PFSK-1 (cell line): ENCODE measurements at regions not wholly inside any gene's neighbourhood (a gene's known extent, or its start where the extent isn't known, plus 50 kb on each side); places are given as distances from the start of the nearest gene placed in this dataset.

Source experiments
- FOXP2 ChIP-seq: optimal IDR thresholded peaks from 2 replicates; pipeline ENCODE3; 2011; ENCODE audit warnings: borderline replicate concordance, control low read depth, inconsistent platforms; ENCODE audit not compliant: insufficient read depth; ENCODE audit errors: extremely low read length, extremely low read depth
- POLR2AphosphoS5 ChIP-seq: IDR thresholded peaks from 2 replicates; pipeline ENCODE4 v1.6.1; 2012; ENCODE audit warnings: low read depth, mild to moderate bottlenecking, control low read depth, low read length, moderate library complexity
- SIN3A ChIP-seq: IDR thresholded peaks from 2 replicates; pipeline ENCODE4 v1.6.1; 2012; ENCODE audit warnings: mild to moderate bottlenecking, low read length, moderate library complexity, borderline replicate concordance; ENCODE audit not compliant: insufficient read depth
- TAF1 ChIP-seq: IDR thresholded peaks from 2 replicates; pipeline ENCODE4 v1.6.1; 2012; ENCODE audit warnings: low read length, control low read depth, borderline replicate concordance; ENCODE audit not compliant: insufficient read depth
- TF ChIP-seq, protein P1 (sequence below), 2 experiments: IDR thresholded peaks; 2 replicates each; pipeline versions ENCODE4 v1.6.1 to v1.8.0; 2011 to 2012; ENCODE audit warnings: low read depth in 2 of 2, low read length in 2 of 2, control low read depth in 1 of 2, inconsistent platforms in 1 of 2, mild to moderate bottlenecking in 1 of 2, moderate library complexity in 1 of 2; ENCODE audit not compliant: insufficient read depth in 1 of 2

DNA sequence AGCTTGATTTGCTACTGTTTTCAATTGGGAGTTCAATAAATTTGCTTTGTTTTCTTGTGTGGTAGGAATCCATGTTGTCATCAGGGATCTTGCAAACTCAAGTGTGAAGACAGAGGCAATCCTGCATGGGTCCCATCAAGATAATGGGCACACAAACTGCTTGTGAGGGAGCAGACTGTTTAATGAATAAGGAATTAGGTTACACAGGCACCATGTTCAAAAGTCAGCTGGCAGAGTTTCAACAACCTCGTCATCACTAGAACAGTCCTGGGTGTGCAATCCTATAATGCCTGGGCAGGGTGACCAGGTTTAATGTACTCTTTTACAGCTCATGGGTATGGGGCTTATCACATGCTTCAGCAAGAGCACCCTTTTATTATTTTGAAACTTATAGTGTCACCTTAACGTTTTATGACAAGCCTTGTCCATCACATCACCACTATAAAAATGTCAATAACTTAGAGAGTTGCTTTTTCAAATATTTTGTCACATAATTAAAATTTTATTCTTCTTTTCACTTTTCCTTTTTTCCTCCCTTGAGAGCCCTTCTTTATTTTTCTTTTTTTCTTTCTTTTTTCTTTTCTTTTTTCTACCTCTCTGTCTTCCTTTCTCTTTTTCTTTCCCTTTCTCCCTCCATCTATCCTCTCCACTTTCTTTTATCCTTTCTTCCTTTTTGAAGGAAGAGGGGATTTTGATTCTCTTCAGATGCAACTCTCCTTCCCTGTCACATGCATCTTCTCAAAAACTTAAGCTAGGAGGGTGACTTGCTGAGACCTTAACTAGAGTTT, 252.2 kb upstream of the ATP2B1 start:
- TF ChIP-seq TAF1 (no peak), SIN3A (no peak), POLR2AphosphoS5 (no peak), FOXP2 (no peak)
- TF ChIP-seq, protein P1, sequence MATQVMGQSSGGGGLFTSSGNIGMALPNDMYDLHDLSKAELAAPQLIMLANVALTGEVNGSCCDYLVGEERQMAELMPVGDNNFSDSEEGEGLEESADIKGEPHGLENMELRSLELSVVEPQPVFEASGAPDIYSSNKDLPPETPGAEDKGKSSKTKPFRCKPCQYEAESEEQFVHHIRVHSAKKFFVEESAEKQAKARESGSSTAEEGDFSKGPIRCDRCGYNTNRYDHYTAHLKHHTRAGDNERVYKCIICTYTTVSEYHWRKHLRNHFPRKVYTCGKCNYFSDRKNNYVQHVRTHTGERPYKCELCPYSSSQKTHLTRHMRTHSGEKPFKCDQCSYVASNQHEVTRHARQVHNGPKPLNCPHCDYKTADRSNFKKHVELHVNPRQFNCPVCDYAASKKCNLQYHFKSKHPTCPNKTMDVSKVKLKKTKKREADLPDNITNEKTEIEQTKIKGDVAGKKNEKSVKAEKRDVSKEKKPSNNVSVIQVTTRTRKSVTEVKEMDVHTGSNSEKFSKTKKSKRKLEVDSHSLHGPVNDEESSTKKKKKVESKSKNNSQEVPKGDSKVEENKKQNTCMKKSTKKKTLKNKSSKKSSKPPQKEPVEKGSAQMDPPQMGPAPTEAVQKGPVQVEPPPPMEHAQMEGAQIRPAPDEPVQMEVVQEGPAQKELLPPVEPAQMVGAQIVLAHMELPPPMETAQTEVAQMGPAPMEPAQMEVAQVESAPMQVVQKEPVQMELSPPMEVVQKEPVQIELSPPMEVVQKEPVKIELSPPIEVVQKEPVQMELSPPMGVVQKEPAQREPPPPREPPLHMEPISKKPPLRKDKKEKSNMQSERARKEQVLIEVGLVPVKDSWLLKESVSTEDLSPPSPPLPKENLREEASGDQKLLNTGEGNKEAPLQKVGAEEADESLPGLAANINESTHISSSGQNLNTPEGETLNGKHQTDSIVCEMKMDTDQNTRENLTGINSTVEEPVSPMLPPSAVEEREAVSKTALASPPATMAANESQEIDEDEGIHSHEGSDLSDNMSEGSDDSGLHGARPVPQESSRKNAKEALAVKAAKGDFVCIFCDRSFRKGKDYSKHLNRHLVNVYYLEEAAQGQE (IDR thresholded peaks at IDR 0.05; ENCODE audit: insufficient read depth in 1 of 2, low read depth in 2 of 2, low read length in 2 of 2) = no peak

DNA sequence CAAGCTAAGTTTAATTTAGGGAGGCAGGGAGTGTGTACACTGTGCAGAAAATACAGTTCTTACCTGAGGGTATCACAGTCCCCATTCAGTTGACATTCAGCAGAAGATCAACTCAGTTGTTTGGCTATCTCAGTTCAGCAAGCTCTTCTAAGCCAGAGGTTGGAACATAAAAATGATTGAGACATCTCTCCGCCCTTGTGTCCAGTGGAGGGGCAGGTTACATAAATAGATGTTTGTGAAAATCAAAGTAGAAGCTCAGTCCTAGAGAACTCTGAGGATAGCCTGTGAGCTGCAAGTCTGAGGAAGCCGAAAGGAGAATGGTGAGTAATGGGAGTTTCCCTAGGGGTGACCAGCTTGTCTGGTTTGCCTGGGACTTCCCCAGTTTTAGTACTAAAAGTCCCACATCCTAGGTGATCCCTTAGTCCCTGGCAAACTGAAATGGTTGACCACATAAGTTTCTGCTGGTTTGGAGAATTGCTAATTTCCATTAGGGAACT, 251.4 kb upstream of the ATP2B1 start:
- TF ChIP-seq TAF1 (no peak), FOXP2 (no peak), SIN3A (no peak), POLR2AphosphoS5 (no peak)
- TF ChIP-seq, protein P1 (IDR thresholded peaks at IDR 0.05; ENCODE audit: insufficient read depth in 1 of 2, low read depth in 2 of 2, low read length in 2 of 2) = no peak

DNA sequence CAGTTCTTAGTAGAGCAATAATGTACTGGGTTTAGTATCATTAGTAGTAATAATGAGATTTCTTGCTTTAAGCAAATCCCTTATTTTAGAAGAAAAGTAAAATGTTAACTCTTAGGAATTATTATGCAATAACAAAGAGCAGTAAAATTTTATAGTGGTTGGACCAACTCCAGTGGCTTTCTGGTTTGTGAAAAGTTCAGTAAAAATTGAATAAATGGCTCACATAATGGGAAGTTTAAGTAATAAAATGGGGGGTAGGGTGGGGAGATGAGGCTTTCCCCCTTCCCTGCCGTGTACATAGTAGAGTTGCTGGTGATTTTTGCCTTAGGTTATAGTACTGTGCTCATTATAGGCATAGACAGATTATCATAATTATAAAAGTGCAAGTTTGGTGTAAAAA, 250.5 kb upstream of the ATP2B1 start:
- TF ChIP-seq FOXP2 (no peak), SIN3A (no peak), TAF1 (no peak), POLR2AphosphoS5 (no peak)
- TF ChIP-seq, protein P1 (IDR thresholded peaks at IDR 0.05; ENCODE audit: insufficient read depth in 1 of 2, low read depth in 2 of 2, low read length in 2 of 2) = no peak

DNA sequence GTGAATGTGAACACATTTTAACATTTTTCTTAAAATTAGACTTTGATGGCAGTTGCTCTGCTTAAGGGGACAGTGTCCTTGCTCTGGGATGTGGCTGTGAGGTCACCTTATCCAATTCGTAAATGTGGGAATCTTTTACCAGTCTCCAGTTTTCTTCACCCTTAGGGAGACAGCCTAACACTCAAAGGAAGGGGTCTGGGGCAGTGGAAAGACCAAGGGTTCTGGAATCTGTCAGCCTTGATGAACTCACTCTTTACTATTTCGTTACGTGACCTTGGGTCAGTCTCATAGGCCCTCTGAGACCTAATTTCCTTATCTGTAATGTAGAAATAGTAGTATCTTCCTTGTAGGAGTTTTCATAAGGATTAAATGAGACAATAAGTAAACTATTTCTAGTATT, 245.6 kb upstream of the ATP2B1 start:
- no peak for TF ChIP-seq TAF1
- TF ChIP-seq FOXP2 = no peak
- TF ChIP-seq, protein P1 (IDR thresholded peaks at IDR 0.05; ENCODE audit: insufficient read depth in 1 of 2, low read depth in 2 of 2, low read length in 2 of 2) = no peak
- TF ChIP-seq POLR2AphosphoS5 = no peak
- no peak for TF ChIP-seq SIN3A

DNA sequence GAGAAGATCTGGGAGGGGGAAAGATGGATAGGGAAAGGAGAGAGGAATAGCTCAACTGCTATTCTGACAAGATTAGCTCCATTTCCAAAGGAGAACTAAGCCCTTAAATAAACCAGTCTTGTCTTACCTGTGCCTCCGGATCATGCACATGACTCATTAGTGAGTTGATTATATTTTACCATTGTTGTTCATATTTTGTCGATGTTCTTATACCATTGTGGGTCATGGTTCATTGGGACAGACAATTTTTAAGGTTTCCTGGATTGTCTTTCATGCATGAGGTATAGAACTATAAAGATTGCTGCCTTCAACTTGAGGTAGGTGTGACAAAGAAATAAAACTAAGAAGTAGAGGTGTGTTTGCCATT, 243.0 kb upstream of the ATP2B1 start:
- TF ChIP-seq POLR2AphosphoS5 = no peak
- no peak for TF ChIP-seq FOXP2
- no peak for TF ChIP-seq TAF1
- TF ChIP-seq, protein P1 (IDR thresholded peaks at IDR 0.05; ENCODE audit: insufficient read depth in 1 of 2, low read depth in 2 of 2, low read length in 2 of 2) = no peak
- TF ChIP-seq SIN3A = no peak
